IPS DF 4.7 (cell line): ENCODE measurements at regions not wholly inside any gene's neighbourhood (a gene's known extent, or its start where the extent isn't known, plus 50 kb on each side); places are given as distances from the start of the nearest gene placed in this dataset.

Source experiments
- DNase-seq: peaks from one replicate; pipeline ENCODE4 v3.0.0-alpha.2; 2013; ENCODE audit warnings: low spot score; ENCODE audit errors: extremely low read depth

- no peak for DNase-seq
These were observed 257.3 kb downstream of the ABHD5 start for GRCh38 chr3:43948013-43948412.

- DNase-seq: no peak
These were observed 258.9 kb downstream of the ABHD5 start for GRCh38 chr3:43949594-43949993.

GRCh38 chr3:43950775-43951174 lies 260.0 kb downstream of the ABHD5 start:
- DNase-seq: no peak

- no peak for DNase-seq
These were observed 261.1 kb downstream of the ABHD5 start for GRCh38 chr3:43951813-43952212.

DNA sequence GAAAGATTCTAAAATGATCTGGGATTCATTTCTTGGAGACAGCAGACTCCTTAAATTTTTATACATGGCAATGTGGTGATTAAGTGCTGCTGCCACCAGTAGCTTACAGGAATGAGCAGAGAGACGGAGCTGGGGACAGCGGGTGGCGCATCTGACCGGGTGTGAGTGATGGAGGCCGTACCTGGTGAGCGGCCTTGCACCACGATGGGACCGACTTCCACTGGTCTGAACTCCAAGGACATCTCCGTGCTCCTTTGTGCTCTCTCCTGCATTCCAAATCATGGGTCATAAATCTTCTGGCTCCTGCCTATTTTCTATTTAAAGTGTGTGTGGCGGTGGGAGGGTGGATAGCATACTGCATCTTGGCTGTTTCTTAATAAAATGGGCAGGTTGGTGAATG lies 262.6 kb downstream of the ABHD5 start:
- DNase-seq: no peak

DNA sequence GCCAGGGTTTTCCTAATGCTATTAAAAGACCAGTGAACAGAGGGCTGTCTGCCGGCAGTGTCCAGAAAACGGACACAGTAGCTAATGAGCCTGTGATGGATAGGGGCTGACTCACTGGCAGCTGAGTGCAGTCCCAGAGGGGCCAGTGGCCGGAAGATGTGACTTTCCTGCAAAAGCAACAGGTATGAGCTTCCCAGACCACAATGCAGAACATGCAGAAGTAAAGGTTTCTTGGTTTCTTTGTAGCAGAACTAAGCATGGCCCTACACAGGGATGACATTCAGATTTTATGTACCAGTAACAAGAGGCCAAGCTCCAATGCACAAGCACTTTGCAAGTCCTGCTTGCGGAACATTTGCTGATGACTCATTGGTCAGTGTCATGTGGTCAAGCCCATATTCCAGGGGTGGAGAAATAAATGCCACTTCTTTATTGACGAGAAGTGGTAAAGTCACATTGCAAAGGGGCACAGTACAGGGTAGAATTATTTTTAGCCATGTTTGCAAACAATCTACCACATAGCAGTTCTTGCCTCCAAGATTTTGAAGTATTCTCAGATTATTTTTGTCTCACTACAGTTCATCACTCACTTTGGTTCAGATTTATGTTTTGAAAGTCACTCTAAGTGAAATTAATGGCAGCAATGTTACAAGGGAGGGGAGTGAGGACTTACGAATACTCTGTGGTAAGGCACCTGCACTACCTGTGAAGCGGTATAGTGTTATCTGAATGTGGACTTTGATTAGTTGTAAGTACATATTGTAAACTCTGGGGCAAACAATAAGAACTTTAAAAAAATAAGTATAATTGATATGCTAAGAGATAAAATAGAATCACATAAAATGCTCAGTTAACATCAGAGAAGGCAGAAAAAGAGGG lies 263.3 kb downstream of the ABHD5 start:
- DNase-seq: no peak

DNA sequence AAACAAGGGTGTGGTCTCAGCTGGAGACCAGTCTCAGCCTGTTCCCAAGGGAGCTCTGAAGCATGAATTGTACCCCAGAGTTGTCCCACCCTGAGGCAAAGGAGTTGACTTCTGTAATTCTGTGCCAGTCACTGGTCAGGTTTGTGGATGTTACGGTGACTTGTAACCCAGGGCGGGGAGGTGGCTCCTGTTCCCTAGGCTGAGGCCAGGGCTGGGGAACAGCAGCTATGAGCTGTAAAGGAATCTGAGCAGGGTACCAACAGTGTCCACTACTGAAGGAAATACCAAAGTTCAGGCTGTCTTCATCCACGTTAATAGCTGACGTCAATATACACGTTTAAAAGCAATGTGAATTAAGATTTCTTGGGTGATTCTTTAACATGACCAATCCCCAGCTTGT lies 266.2 kb downstream of the ABHD5 start:
- no peak for DNase-seq

GRCh38 chr3:43957553-43957952 lies 266.8 kb downstream of the ABHD5 start:
- no peak for DNase-seq

GRCh38 chr3:43958005-43958770 lies 267.4 kb downstream of the ABHD5 start:
- DNase-seq: no peak

DNA sequence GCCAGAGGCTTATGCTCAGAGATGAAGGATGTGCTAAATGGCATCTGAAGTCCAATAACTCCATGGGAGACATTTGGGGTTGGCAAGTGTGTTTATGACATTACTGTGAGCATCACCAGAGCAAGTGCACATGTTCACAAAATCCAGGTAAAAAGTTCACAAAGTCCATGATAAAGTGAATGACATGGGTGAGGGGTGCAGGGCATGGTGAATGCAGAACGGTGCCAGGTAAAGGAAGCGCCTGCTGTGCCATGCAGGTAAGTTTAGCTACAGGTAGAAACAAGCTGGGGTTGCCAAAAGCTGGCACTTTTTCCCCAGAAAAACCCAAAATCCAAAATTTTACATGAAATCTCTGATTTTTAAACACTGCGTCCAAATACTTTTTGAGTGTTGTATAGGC lies 268.2 kb downstream of the ABHD5 start:
- no peak for DNase-seq

GRCh38 chr3:43959498-43960447 lies 269.0 kb downstream of the ABHD5 start:
- DNase-seq: no peak

DNA sequence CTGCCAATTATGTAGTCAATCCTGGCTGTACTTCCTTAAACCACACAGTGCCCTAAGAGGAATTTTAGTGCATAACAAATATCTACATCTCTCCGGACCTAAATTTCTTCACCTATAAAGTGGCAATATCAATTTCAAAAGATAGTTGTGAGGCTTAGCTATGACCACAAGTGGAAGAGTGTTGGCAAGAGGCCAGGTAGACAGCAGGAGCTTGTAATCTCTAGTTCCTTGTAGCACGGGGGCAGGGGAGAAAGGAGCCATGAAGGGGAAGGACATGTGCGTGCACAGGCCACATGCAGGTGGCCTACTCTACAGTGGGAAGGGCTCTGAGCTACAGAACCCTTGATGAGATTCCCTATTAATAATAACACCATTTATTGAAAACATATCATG lies 269.7 kb downstream of the ABHD5 start:
- no peak for DNase-seq

- no peak for DNase-seq
These were observed 271.3 kb downstream of the ABHD5 start for GRCh38 chr3:43962043-43962442.

- no peak for DNase-seq
These were observed 272.5 kb downstream of the ABHD5 start for GRCh38 chr3:43963208-43963607.

DNA sequence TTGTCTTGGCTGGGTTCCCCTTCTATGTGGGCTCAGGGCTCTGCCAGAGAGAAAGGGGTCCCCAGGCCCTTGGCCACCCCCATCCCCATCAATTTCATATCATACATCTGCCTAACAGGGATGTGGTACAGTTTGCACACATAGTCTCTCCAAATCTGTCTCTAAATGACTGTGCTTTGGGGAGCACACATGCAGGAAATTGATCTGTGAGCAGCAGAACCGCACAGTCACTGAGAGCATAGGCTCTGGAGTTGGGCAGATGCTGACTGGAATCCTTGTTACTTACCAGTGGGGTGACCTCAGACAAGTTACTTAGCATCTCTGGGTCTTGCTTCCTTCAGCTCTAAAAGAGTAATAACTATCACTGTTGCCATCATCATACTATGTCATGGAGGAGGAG lies 273.9 kb downstream of the ABHD5 start:
- no peak for DNase-seq

GRCh38 chr3:43965656-43966055 lies 274.9 kb downstream of the ABHD5 start:
- DNase-seq: no peak

DNA sequence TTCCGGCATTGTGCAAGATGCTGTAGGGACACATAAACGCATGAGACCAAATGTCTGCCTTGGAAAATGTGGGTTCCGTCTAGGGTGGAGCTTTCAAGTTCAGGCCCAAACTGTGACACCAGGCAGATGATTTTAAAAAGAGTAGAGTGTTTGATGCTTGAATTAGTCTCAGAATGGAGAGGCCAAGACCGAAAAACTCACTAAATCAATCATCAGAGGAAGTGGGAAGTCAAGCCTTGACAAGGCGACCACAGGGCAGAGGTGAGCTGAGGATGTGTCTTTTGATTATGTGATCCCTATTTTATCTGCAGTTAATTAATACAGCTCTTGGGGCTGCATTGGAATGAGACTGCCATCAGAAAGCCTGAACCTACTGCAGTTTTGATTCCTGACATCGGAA lies 275.4 kb downstream of the ABHD5 start:
- DNase-seq: no peak

DNA sequence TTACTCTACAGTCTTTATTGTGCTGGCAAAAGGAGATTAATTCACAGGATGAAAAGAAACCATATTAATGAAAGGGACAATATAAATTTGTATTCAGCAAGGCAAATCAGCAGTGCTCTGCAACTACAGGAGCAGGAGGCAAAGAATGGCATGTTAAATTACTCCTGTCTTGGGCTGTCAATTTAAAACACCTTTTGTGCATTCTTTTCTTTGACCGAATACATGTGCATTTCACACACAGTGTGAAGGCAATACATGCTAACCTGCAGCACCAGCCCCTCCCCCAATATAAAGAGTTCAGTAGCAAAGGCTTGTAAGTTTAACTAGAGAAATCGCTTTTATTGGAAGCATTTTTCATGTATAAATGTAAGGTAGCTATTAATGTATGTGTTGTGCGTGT lies 275.2 kb upstream of the TOPAZ1 start:
- DNase-seq: no peak

DNA sequence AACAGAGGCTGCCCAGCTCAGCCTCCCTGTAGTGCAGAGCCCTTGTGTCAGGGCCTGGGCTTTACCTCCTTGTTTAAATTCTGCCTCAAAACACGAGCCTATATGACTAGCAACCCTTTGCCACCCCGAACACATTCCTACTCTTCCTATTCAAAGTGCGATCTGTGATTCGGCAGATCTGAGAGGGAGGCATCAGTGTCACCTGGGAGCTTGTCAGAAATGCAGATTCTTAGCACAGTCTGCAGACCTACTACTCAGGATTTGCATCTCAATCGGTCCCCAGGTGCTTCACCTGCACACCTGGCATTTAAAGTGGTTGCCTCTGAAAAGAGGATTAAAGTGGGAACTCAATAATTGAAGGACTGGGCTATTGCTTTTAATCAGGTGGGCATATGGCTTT lies 273.2 kb upstream of the TOPAZ1 start:
- DNase-seq: no peak

DNA sequence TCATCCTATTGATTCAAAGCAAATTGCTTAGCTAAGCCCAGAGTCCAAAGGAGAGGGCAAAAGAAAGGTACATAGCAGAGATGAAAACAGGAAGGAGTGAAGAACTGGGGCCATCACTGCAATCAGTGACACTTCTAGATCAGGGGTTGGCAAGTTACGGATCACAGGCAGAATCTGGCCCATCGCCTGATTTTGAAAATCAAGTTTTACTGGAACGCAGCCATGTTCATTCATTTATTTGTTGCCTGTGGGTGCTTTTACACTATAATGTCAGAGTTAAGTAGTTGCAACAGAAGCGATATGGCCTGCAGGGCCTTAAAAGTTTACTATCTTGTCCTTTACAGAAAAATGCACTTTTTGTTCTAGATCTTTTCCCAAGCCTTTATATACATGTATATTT lies 271.7 kb upstream of the TOPAZ1 start:
- no peak for DNase-seq

GRCh38 chr3:43970351-43970750 lies 271.3 kb upstream of the TOPAZ1 start:
- DNase-seq: no peak

- DNase-seq: no peak
These were observed 270.8 kb upstream of the TOPAZ1 start for GRCh38 chr3:43970920-43971319.
